GM21576 (cell line): ENCODE measurements at regions not wholly inside any gene's neighbourhood (a gene's known extent, or its start where the extent isn't known, plus 50 kb on each side); places are given as distances from the start of the nearest gene placed in this dataset.
"Not testable (repeated sequence)": the region's sequence is repeated elsewhere in the genome, so short reads cannot be mapped to it uniquely, and the experiment has no call there.

Source experiments
- ATAC-seq: cut with Tn5 transposase; IDR thresholded peaks from one replicate; pipeline ENCODE4 v1.9.1; 2021; ENCODE audit warnings: mild to moderate bottlenecking, moderate library complexity; ENCODE audit not compliant: unreplicated experiment

GRCh38 chr16:17989255-17989654 lies 347.3 kb downstream of the NPIPA8 start:
- ATAC-seq: no peak

GRCh38 chr16:17988839-17989238 lies 347.7 kb downstream of the NPIPA8 start:
- no peak for ATAC-seq

GRCh38 chr16:17986991-17987390 lies 349.5 kb downstream of the NPIPA8 start:
- ATAC-seq: no peak

- no peak for ATAC-seq
Measured at GRCh38 chr16:17984810-17985209, 351.7 kb downstream of the NPIPA8 start.

- ATAC-seq: no peak
Measured at GRCh38 chr16:17983847-17984639, 352.5 kb downstream of the NPIPA8 start.

GRCh38 chr16:17983114-17983513 lies 353.4 kb downstream of the NPIPA8 start:
- ATAC-seq: no peak

GRCh38 chr16:17977260-17977659 lies 359.3 kb downstream of the NPIPA8 start:
- ATAC-seq: no peak

- ATAC-seq: no peak
Measured at GRCh38 chr16:17972460-17972943, 364.0 kb downstream of the NPIPA8 start.

- ATAC-seq: no peak
Measured at GRCh38 chr16:17970816-17971331, 365.7 kb downstream of the NPIPA8 start.

- no peak for ATAC-seq
Measured at GRCh38 chr16:17970157-17970765, 366.3 kb downstream of the NPIPA8 start.

- no peak for ATAC-seq
Measured at GRCh38 chr16:17965133-17965900, 371.2 kb downstream of the NPIPA8 start.

GRCh38 chr16:17964196-17964595 lies 372.3 kb downstream of the NPIPA8 start:
- ATAC-seq: no peak

GRCh38 chr16:17963185-17963836 lies 373.2 kb downstream of the NPIPA8 start:
- ATAC-seq: no peak

- ATAC-seq: no peak
Measured at GRCh38 chr16:17962726-17963125, 373.8 kb downstream of the NPIPA8 start.

- not testable (repeated sequence) for ATAC-seq
Measured at GRCh38 chr16:17961822-17962221, 374.7 kb downstream of the NPIPA8 start.

GRCh38 chr16:17951378-17951777 lies 385.2 kb downstream of the NPIPA8 start:
- no peak for ATAC-seq

GRCh38 chr16:17949982-17950250 lies 386.6 kb downstream of the NPIPA8 start:
- ATAC-seq: no peak

- no peak for ATAC-seq
Measured at GRCh38 chr16:17949141-17949981, 387.2 kb downstream of the NPIPA8 start.

GRCh38 chr16:17947637-17948036 lies 388.9 kb downstream of the NPIPA8 start:
- ATAC-seq: no peak

GRCh38 chr16:17947165-17947564 lies 389.4 kb downstream of the NPIPA8 start:
- no peak for ATAC-seq
